ENCODE measurements at regions not wholly inside any gene's neighbourhood (a gene's known extent, or its start where the extent isn't known, plus 50 kb on each side); places are given as distances from the start of the nearest gene placed in this dataset.

DNA sequence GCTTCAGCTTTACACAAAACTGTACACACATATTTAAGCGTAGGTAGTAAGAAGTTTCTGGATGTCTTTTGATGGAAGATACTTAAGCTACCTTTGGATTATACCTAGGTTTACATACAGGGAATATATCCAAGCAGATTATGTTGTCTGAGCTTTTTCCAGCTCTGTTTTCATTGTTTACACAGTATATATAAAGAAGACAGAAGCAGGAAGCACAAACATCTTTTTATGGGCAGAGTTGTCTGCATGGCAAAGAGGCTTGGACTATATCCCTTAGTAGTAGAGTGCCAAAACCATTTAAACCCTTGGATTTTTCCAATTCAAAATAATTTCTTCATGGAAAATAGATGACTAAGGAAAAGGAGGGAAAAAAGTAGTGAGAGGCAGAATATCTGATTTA lies 329.4 kb upstream of the AGA start:
- TF ChIP-seq, protein P1, sequence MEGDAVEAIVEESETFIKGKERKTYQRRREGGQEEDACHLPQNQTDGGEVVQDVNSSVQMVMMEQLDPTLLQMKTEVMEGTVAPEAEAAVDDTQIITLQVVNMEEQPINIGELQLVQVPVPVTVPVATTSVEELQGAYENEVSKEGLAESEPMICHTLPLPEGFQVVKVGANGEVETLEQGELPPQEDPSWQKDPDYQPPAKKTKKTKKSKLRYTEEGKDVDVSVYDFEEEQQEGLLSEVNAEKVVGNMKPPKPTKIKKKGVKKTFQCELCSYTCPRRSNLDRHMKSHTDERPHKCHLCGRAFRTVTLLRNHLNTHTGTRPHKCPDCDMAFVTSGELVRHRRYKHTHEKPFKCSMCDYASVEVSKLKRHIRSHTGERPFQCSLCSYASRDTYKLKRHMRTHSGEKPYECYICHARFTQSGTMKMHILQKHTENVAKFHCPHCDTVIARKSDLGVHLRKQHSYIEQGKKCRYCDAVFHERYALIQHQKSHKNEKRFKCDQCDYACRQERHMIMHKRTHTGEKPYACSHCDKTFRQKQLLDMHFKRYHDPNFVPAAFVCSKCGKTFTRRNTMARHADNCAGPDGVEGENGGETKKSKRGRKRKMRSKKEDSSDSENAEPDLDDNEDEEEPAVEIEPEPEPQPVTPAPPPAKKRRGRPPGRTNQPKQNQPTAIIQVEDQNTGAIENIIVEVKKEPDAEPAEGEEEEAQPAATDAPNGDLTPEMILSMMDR (IDR thresholded peaks at IDR 0.05 in 2 of 3, conservative IDR thresholded peaks at IDR 0.05 in 1 of 3; ENCODE audit: borderline replicate concordance in 1 of 3, insufficient read depth in 1 of 3, low read depth in 2 of 3, low read length in 2 of 3) = no peak
- TF ChIP-seq, protein P2, sequence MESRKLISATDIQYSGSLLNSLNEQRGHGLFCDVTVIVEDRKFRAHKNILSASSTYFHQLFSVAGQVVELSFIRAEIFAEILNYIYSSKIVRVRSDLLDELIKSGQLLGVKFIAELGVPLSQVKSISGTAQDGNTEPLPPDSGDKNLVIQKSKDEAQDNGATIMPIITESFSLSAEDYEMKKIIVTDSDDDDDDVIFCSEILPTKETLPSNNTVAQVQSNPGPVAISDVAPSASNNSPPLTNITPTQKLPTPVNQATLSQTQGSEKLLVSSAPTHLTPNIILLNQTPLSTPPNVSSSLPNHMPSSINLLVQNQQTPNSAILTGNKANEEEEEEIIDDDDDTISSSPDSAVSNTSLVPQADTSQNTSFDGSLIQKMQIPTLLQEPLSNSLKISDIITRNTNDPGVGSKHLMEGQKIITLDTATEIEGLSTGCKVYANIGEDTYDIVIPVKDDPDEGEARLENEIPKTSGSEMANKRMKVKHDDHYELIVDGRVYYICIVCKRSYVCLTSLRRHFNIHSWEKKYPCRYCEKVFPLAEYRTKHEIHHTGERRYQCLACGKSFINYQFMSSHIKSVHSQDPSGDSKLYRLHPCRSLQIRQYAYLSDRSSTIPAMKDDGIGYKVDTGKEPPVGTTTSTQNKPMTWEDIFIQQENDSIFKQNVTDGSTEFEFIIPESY (IDR thresholded peaks at IDR 0.05; ENCODE audit: extremely low read depth, insufficient replicate concordance, low read length) = no peak
- TF ChIP-seq EZH2 (IDR thresholded peaks at IDR 0.05) = no peak
- TF ChIP-seq, protein P3, sequence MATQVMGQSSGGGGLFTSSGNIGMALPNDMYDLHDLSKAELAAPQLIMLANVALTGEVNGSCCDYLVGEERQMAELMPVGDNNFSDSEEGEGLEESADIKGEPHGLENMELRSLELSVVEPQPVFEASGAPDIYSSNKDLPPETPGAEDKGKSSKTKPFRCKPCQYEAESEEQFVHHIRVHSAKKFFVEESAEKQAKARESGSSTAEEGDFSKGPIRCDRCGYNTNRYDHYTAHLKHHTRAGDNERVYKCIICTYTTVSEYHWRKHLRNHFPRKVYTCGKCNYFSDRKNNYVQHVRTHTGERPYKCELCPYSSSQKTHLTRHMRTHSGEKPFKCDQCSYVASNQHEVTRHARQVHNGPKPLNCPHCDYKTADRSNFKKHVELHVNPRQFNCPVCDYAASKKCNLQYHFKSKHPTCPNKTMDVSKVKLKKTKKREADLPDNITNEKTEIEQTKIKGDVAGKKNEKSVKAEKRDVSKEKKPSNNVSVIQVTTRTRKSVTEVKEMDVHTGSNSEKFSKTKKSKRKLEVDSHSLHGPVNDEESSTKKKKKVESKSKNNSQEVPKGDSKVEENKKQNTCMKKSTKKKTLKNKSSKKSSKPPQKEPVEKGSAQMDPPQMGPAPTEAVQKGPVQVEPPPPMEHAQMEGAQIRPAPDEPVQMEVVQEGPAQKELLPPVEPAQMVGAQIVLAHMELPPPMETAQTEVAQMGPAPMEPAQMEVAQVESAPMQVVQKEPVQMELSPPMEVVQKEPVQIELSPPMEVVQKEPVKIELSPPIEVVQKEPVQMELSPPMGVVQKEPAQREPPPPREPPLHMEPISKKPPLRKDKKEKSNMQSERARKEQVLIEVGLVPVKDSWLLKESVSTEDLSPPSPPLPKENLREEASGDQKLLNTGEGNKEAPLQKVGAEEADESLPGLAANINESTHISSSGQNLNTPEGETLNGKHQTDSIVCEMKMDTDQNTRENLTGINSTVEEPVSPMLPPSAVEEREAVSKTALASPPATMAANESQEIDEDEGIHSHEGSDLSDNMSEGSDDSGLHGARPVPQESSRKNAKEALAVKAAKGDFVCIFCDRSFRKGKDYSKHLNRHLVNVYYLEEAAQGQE (IDR thresholded peaks at IDR 0.05; ENCODE audit: low read depth) = no peak
- TF ChIP-seq TCF7L2 (IDR thresholded peaks at IDR 0.05; ENCODE audit: borderline replicate concordance, extremely low read depth, insufficient read depth, insufficient read length) = no peak
- TF ChIP-seq JUND (IDR thresholded peaks at IDR 0.05) = no peak
- TF ChIP-seq ZNF274 (IDR thresholded peaks at IDR 0.05; ENCODE audit: low read depth, low read length) = no peak
- no peak for TF ChIP-seq POLR2A (IDR thresholded peaks at IDR 0.05; ENCODE audit: borderline replicate concordance, extremely low read depth, insufficient read depth, insufficient read length)
- TF ChIP-seq, protein P4, sequence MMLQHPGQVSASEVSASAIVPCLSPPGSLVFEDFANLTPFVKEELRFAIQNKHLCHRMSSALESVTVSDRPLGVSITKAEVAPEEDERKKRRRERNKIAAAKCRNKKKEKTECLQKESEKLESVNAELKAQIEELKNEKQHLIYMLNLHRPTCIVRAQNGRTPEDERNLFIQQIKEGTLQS (IDR thresholded peaks at IDR 0.05) = no peak
- TF ChIP-seq, protein P5, sequence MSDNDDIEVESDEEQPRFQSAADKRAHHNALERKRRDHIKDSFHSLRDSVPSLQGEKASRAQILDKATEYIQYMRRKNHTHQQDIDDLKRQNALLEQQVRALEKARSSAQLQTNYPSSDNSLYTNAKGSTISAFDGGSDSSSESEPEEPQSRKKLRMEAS (IDR thresholded peaks at IDR 0.05) = no peak
- no peak for TF ChIP-seq SIN3A (IDR thresholded peaks at IDR 0.05; ENCODE audit: low read depth)
- TF ChIP-seq CEBPB (IDR thresholded peaks at IDR 0.05; ENCODE audit: low read depth) = no peak

Measured in HCT116 (cell line).